BLaER1 treated with 17β-estradiol and CSF1 and Interleukin-3, amounts not matched to agents 10 nM and 100 nM (cell line): ENCODE measurements at regions not wholly inside any gene's neighbourhood (a gene's known extent, or its start where the extent isn't known, plus 50 kb on each side); places are given as distances from the start of the nearest gene placed in this dataset.

Experiments used
- H3K27ac ChIP-seq, 11 experiments: shearing (Covaris generic); formaldehyde crosslinking; 2 replicates each; pipeline ENCODE4 v1.8.1; 2022
- H3K27me3 ChIP-seq, 11 experiments: shearing (Covaris generic); formaldehyde crosslinking; 2 replicates each; pipeline ENCODE4 v1.8.1; 2022
- H3K36me3 ChIP-seq, 11 experiments: shearing (Covaris generic); formaldehyde crosslinking; 2 replicates each; pipeline ENCODE4 v1.8.1; 2022
- H3K4me1 ChIP-seq, 10 experiments: shearing (Covaris generic); formaldehyde crosslinking; 2 replicates each; pipeline ENCODE4 v1.8.1; 2022
- H3K4me2 ChIP-seq, 11 experiments: shearing (Covaris generic); formaldehyde crosslinking; 2 replicates each; pipeline ENCODE4 v1.8.1; 2022
- H3K4me3 ChIP-seq, 10 experiments: shearing (Covaris generic); formaldehyde crosslinking; 2 replicates each; pipeline ENCODE4 v1.8.1; 2022
- H3K9ac ChIP-seq, 11 experiments: shearing (Covaris generic); formaldehyde crosslinking; 2 replicates each; pipeline ENCODE4 v1.8.1; 2022
- H3K9me3 ChIP-seq, 11 experiments: shearing (Covaris generic); formaldehyde crosslinking; replicated peaks in 1 of 11; 2 replicates each; pipeline ENCODE4 v1.8.1; 2022
- H4K20me1 ChIP-seq, 11 experiments: shearing (Covaris generic); formaldehyde crosslinking; 2 replicates each; pipeline ENCODE4 v1.8.1; 2022
- Cebpa-rat ChIP-seq, 11 experiments: shearing (Covaris generic); IDR thresholded peaks; 2 replicates each; pipeline ENCODE4 v1.8.1; 2022

DNA sequence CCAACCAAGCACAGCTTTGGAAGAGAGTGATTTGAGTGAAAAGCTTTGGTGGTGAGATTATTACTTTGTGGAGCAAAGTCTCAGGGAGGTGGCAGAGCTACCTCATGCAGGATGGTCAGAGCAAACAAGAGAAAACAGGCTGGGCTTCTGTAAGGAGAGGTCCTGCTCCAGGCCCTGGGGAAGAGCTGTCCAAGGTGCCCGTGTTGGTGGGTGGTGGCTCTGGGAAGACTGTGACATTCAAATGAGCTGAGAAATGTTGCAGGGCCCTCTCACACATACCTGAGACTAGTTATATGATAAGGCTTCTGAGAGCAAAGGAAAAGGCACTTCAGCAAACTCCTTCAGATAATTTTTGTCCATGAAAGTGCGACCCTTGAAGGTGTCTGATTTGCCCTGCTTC is 205.5 kb upstream of the SOX21 start:
- H3K4me2 ChIP-seq = no peak overlapping the region
- no peak for TF ChIP-seq Cebpa-rat (IDR thresholded peaks at IDR 0.05)
- no peak overlapping the region for H3K9ac ChIP-seq
- no peak overlapping the region for H3K4me3 ChIP-seq
- no peaks in the 10 kb centered on the region for H3K27me3 ChIP-seq
- H3K27ac ChIP-seq = no peak overlapping the region
- no peaks in the 10 kb centered on the region for H4K20me1 ChIP-seq
- no peaks in the 10 kb centered on the region for H3K9me3 ChIP-seq
- H3K36me3 ChIP-seq = no peaks in the 10 kb centered on the region
- H3K4me1 ChIP-seq = no peaks in the 10 kb centered on the region

DNA sequence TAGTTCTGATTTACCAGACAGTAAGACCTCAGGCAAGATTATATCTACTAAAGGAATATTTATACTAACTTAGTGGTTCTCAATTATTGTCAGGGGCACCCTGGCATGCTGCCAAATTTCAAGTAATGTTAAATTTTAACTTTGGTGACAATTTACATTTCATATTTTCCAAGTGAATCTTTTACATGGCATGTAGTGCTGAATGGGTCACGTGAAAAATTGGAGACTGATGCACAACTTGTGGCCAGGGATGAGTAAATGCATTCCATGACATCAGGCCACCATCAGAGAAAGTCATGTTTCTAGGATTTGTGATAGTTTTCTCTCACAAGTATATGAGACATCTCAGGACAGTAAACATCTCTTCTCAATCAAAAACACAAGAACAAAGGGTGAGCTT is 202.6 kb upstream of the SOX21 start:
- Histone ChIP-seq H3K9ac (no peak overlapping the region), H3K4me3 (no peak overlapping the region), H4K20me1 (no peaks in the 10 kb centered on the region), H3K27me3 (no peaks in the 10 kb centered on the region), H3K9me3 (no peaks in the 10 kb centered on the region), H3K4me2 (no peak overlapping the region), H3K4me1 (no peaks in the 10 kb centered on the region), H3K27ac (no peak overlapping the region), H3K36me3 (no peaks in the 10 kb centered on the region)
- no peak for TF ChIP-seq Cebpa-rat (IDR thresholded peaks at IDR 0.05)

DNA sequence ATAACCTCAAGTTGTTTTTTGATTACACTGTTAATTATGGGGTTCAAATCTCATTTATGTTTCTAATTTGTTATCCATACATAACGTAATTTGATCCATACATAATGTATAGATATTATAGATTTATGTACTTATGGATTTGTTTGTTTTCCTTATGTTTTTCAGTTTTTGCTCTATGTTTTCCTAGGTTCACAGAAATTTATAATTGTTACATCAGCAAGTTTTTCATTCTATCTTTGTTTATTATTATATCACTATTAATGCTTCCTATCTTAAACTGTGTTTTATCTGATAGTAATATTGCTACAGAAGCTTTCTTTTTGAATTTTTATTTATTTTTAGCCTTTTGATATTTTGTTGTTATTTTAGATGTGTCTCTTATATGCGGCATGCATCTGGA is 194.3 kb upstream of the SOX21 start:
- no peaks in the 10 kb centered on the region for H4K20me1 ChIP-seq
- H3K4me3 ChIP-seq = no peak overlapping the region
- no peak for TF ChIP-seq Cebpa-rat (IDR thresholded peaks at IDR 0.05)
- no peak overlapping the region for H3K9ac ChIP-seq
- no peak overlapping the region for H3K27ac ChIP-seq
- H3K36me3 ChIP-seq = no peaks in the 10 kb centered on the region
- no peaks in the 10 kb centered on the region for H3K4me1 ChIP-seq
- H3K27me3 ChIP-seq = no peaks in the 10 kb centered on the region
- H3K4me2 ChIP-seq = no peak overlapping the region
- H3K9me3 ChIP-seq = no peaks in the 10 kb centered on the region

DNA sequence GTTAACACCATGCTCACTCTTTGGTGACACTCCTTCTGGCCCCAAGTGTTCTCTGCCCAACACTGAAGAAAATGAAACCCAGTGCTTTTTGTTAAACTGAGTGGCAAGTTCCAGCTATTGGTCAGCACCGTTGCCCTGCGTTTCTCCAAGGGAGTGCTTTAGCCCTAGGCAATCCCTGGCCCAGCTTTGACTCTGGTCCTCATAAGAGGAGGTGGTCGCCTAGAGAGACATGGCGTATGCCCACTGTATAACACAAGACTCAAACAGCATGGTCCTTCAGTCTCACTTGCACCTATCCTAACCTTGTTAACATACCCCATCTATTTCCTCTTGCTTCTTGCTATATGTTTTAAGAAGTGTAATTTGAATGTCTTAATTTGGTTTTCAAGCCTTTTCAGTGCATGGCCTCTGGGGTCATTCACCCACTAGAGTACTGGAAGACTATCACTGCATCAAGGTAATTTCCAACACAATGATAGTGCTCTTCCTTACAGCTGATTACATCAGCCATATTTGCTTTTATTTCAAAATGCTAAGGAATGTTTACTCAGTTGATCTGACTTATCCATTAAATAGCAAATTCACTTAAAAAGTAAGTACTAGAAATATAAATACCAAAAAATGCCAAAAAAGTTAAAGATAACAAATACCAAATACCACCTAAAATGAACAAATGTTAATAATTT is 190.5 kb upstream of the SOX21 start:
- H3K9me3 ChIP-seq = no peaks in the 10 kb centered on the region
- no peak overlapping the region for H3K27ac ChIP-seq
- H3K9ac ChIP-seq = no peak overlapping the region
- H3K4me2 ChIP-seq = no peak overlapping the region
- H4K20me1 ChIP-seq = no peaks in the 10 kb centered on the region
- H3K27me3 ChIP-seq = no peaks in the 10 kb centered on the region
- no peak overlapping the region for H3K4me3 ChIP-seq
- H3K36me3 ChIP-seq = no peaks in the 10 kb centered on the region
- H3K4me1 ChIP-seq = no peaks in the 10 kb centered on the region
- TF ChIP-seq Cebpa-rat (IDR thresholded peaks at IDR 0.05) = no peak

DNA sequence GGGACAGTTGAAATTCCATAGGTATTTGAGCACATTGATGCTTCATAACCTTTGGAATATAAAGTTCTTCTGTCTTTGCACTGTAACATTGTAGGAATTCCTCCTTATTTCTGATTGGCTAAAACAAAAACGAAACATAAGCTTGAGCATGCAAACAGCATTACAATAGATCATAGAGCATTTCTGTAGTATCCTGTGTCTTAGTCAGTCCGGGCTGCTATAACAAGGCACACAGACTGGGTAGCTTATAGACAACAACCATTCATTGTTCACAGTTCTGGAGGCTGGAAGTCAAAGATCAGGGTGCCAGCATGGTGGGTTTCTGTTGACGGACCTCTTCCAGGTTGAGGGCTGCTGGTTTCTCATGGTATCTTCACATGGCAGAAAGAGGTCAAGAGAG is 188.7 kb upstream of the SOX21 start:
- no peaks in the 10 kb centered on the region for H3K36me3 ChIP-seq
- H3K9me3 ChIP-seq = no peaks in the 10 kb centered on the region
- no peaks in the 10 kb centered on the region for H3K27me3 ChIP-seq
- H3K27ac ChIP-seq = no peak overlapping the region
- H3K4me1 ChIP-seq = no peaks in the 10 kb centered on the region
- no peak overlapping the region for H3K4me2 ChIP-seq
- H3K4me3 ChIP-seq = no peak overlapping the region
- no peak for TF ChIP-seq Cebpa-rat (IDR thresholded peaks at IDR 0.05)
- H4K20me1 ChIP-seq = no peaks in the 10 kb centered on the region
- no peak overlapping the region for H3K9ac ChIP-seq

DNA sequence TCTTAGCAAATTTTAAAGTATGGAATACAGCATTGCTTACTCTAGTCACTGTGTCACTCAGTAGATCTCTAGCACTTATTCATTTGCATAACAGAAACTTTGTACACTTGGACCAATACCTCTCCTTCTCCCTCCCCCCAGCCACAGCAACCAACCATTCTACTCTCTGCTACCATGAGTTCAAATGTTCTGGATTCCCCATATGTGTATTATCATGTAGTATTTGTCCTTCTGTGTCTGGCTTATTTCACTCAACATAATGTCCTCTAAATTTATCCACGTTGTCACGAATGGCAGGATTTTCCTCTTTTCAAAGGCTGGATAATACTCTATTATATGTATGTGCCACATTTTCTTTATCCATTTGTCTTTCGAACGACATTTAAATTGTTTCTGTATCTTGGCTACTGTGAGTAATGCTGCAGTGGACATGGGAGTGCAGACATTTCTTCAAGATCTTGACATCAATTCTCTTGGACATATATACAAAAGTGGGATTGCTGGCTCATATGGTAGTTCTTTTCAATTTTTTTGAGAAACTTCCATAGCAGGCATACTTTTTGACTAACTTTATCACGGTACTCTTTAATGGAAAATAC is 184.5 kb upstream of the SOX21 start:
- TF ChIP-seq Cebpa-rat (IDR thresholded peaks at IDR 0.05) = no peak

DNA sequence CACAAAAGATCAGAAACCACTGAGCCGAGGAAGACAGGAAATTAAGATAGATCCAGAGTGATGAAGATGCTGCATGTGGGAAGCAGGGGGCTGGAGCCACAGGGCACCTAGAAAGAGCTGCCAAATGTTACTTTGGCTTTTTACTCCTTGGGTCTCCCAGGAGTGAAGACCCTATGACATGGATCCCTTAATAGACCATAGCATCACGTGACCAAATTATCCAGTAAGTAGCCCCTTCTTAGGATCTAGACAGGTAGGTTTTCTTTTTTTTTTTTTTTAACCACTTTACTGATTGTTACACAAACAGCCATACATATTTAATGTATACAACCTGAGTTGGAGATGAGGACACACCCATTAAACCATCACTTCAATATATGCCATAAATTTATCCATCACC is 183.9 kb upstream of the SOX21 start:
- H3K4me1 ChIP-seq = no peaks in the 10 kb centered on the region
- TF ChIP-seq Cebpa-rat (IDR thresholded peaks at IDR 0.05) = no peak
- no peaks in the 10 kb centered on the region for H4K20me1 ChIP-seq
- H3K36me3 ChIP-seq = no peaks in the 10 kb centered on the region
- no peak overlapping the region for H3K9ac ChIP-seq
- H3K4me2 ChIP-seq = no peak overlapping the region
- no peak overlapping the region for H3K4me3 ChIP-seq
- H3K27ac ChIP-seq = no peak overlapping the region
- no peaks in the 10 kb centered on the region for H3K27me3 ChIP-seq
- no peaks in the 10 kb centered on the region for H3K9me3 ChIP-seq

More for the DNA sequence above, 184.5 kb upstream of the SOX21 start:
- H3K9me3 ChIP-seq = no peaks in the 10 kb centered on the region
- no peaks in the 10 kb centered on the region for H3K4me1 ChIP-seq
- H3K4me3 ChIP-seq = no peak overlapping the region
- H3K4me2 ChIP-seq = no peak overlapping the region
- no peak overlapping the region for H3K27ac ChIP-seq
- H4K20me1 ChIP-seq = no peaks in the 10 kb centered on the region
- H3K27me3 ChIP-seq = no peaks in the 10 kb centered on the region
- H3K9ac ChIP-seq = no peak overlapping the region
- H3K36me3 ChIP-seq = no peaks in the 10 kb centered on the region

DNA sequence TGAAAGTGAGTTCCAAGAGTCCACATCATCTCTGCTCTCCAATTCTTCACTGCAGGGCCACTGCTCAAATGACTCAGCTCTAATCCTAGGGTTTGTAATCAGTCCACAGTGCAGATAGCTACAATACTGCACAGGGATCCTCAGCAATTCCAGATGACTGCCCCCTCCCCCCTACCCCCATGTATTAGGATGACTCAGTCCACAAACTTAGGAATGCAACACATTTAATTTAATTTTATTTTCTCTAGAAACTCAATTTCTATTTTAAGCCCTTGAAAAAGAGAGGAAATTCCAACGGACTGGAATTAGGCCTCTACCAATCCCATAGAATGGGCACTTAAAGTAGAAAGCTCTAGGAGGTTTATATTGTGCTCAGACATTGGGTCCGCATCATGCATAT is 173.8 kb upstream of the SOX21 start:
- Histone ChIP-seq H3K27ac (no peak overlapping the region), H3K27me3 (no peaks in the 10 kb centered on the region), H3K36me3 (no peaks in the 10 kb centered on the region), H3K4me2 (no peak overlapping the region), H4K20me1 (no peaks in the 10 kb centered on the region), H3K4me3 (no peak overlapping the region), H3K9me3 (no peaks in the 10 kb centered on the region), H3K4me1 (no peaks in the 10 kb centered on the region), H3K9ac (no peak overlapping the region)
- no peak for TF ChIP-seq Cebpa-rat (IDR thresholded peaks at IDR 0.05)

DNA sequence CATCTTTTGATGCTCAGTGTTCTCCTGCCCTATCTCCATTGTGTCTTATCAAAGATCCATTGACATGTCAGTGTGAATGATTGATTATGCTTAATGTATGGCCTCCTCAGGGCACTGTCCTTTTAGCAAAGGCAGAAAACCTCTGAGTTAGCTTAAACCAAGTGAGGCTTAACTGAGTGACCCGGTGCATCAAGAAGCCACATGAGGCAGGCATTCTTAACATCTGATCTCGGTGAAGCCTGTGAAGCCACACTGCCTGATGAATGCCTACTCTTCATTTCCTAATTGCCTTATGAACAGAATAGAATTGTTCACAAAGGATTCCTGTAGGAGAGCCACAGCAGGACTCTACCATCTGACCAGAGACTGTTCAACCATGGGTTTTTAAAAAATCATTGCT is 168.1 kb upstream of the SOX21 start:
- H4K20me1 ChIP-seq = no peaks in the 10 kb centered on the region
- H3K36me3 ChIP-seq = no peaks in the 10 kb centered on the region
- H3K4me3 ChIP-seq = no peak overlapping the region
- H3K27ac ChIP-seq = no peak overlapping the region
- no peaks in the 10 kb centered on the region for H3K9me3 ChIP-seq
- no peak overlapping the region for H3K4me2 ChIP-seq
- no peak overlapping the region for H3K9ac ChIP-seq
- no peaks in the 10 kb centered on the region for H3K27me3 ChIP-seq
- TF ChIP-seq Cebpa-rat (IDR thresholded peaks at IDR 0.05) = no peak
- no peaks in the 10 kb centered on the region for H3K4me1 ChIP-seq

DNA sequence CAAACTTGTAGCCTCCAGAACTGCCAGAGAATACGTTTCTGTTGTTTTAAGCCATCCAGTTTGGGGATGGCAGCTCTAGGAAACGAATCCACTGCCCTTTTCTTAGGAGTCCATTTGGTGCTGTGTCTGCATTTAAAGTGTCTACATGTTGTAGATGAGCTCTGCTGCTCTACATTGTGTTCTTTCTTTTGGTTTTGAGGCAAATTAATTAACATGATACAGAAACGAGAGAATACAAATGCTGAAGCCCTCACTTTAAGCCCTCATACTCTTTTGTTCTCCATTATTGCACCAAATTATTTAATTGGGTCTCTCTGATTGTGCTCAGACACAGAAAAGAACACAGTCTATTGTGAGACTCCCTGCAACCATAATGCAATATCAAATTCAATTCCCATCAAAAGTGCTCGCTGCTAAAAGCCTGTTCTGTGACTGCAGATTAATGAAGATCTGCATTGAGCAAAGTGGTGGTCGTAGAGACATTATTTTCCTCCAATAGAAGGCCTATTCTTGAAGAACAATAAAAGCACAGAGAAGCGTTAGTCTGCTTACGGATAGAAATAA is 166.3 kb upstream of the SOX21 start:
- no peaks in the 10 kb centered on the region for H4K20me1 ChIP-seq
- H3K9ac ChIP-seq = no peak overlapping the region
- H3K4me2 ChIP-seq = no peak overlapping the region
- no peaks in the 10 kb centered on the region for H3K4me1 ChIP-seq
- TF ChIP-seq Cebpa-rat (IDR thresholded peaks at IDR 0.05) = no peak
- no peak overlapping the region for H3K4me3 ChIP-seq
- H3K36me3 ChIP-seq = no peaks in the 10 kb centered on the region
- no peaks in the 10 kb centered on the region for H3K27me3 ChIP-seq
- H3K27ac ChIP-seq = no peak overlapping the region
- H3K9me3 ChIP-seq = no peaks in the 10 kb centered on the region
